ENCODE measurements at regions not wholly inside any gene's neighbourhood (a gene's known extent, or its start where the extent isn't known, plus 50 kb on each side); places are given as distances from the start of the nearest gene placed in this dataset.

- H3K9me3 ChIP-seq (ENCODE audit: control insufficient read depth, low read length), result no peaks in the 10 kb centered on the region
- no peak overlapping the region for H3K4ac ChIP-seq (ENCODE audit: low read depth in 1 of 2, low read length in 2 of 2)
- no peak overlapping the region for H2BK15ac ChIP-seq (ENCODE audit: low read depth, poor library complexity, severe bottlenecking)
- H3K4me2 ChIP-seq (ENCODE audit: low read length, poor library complexity, severe bottlenecking), result no peak overlapping the region
- H3K27ac ChIP-seq (ENCODE audit: low read length, poor library complexity, severe bottlenecking), result no peak overlapping the region
- H3K79me1 ChIP-seq (replicated peaks; ENCODE audit: low read length, poor library complexity, severe bottlenecking), result no peaks in the 10 kb centered on the region
- no peak overlapping the region for H3K23ac ChIP-seq (ENCODE audit: low read length in 2 of 2)
- H3K4me3 ChIP-seq (ENCODE audit: insufficient read depth in 1 of 2, low read depth in 1 of 2, low read length in 2 of 2), result no peak overlapping the region
- DNase-seq, result no peak
- no peaks in the 10 kb centered on the region for H3K36me3 ChIP-seq (ENCODE audit: control insufficient read depth in 1 of 2, insufficient read depth in 2 of 2, low read depth in 1 of 2, low read length in 2 of 2)
- no peak overlapping the region for H2BK5ac ChIP-seq (ENCODE audit: low read depth, low read length, poor library complexity, severe bottlenecking)
- H2BK120ac ChIP-seq (ENCODE audit: low read depth, low read length), result no peak overlapping the region
- no peak overlapping the region for H3K18ac ChIP-seq (ENCODE audit: low read depth in 1 of 2, low read length in 2 of 2)
- no peak overlapping the region for H4K91ac ChIP-seq (ENCODE audit: low read length)
- H4K8ac ChIP-seq (ENCODE audit: low read length), result no peak overlapping the region
- no peak overlapping the region for H3K14ac ChIP-seq (ENCODE audit: low read length in 2 of 2)
- no peak overlapping the region for H2BK12ac ChIP-seq (ENCODE audit: low read length in 2 of 2)
- H2AFZ ChIP-seq (ENCODE audit: low read depth, low read length), result no peak overlapping the region
- no peak overlapping the region for H2AK5ac ChIP-seq (ENCODE audit: low read length, severe bottlenecking)
- 82% methylated on average over 1 of the region's 1 CpG for WGBS
- H3K27me3 ChIP-seq (ENCODE audit: control insufficient read depth in 1 of 2, insufficient read depth in 1 of 2, low read length in 2 of 2), result no peaks in the 10 kb centered on the region
- H3K4me1 ChIP-seq (ENCODE audit: control insufficient read depth, insufficient read depth, low read depth, low read length), result no peaks in the 10 kb centered on the region
- no peak overlapping the region for H3K9ac ChIP-seq (ENCODE audit: low read length)
Measured at GRCh38 chr5:21097661-21098060, 1109.7 kb upstream of the CDH18 start.

- Histone ChIP-seq H3K18ac (ENCODE audit: low read depth in 1 of 2, low read length in 2 of 2) (no peak overlapping the region), H2BK15ac (ENCODE audit: low read depth, poor library complexity, severe bottlenecking) (no peak overlapping the region), H3K79me1 (replicated peaks; ENCODE audit: low read length, poor library complexity, severe bottlenecking) (no peaks in the 10 kb centered on the region), H4K8ac (ENCODE audit: low read length) (no peak overlapping the region), H2AK5ac (ENCODE audit: low read length, severe bottlenecking) (no peak overlapping the region), H3K9ac (ENCODE audit: low read length) (no peak overlapping the region), H3K4me3 (ENCODE audit: insufficient read depth in 1 of 2, low read depth in 1 of 2, low read length in 2 of 2) (no peak overlapping the region), H2BK12ac (ENCODE audit: low read length in 2 of 2) (no peak overlapping the region), H3K14ac (ENCODE audit: low read length in 2 of 2) (no peak overlapping the region), H3K36me3 (ENCODE audit: control insufficient read depth in 1 of 2, insufficient read depth in 2 of 2, low read depth in 1 of 2, low read length in 2 of 2) (no peaks in the 10 kb centered on the region), H2AFZ (ENCODE audit: low read depth, low read length) (no peak overlapping the region), H3K27ac (ENCODE audit: low read length, poor library complexity, severe bottlenecking) (no peak overlapping the region), H3K4me2 (ENCODE audit: low read length, poor library complexity, severe bottlenecking) (no peak overlapping the region), H3K23ac (ENCODE audit: low read length in 2 of 2) (no peak overlapping the region), H3K4me1 (ENCODE audit: control insufficient read depth, insufficient read depth, low read depth, low read length) (no peaks in the 10 kb centered on the region), H3K27me3 (ENCODE audit: control insufficient read depth in 1 of 2, insufficient read depth in 1 of 2, low read length in 2 of 2) (no peaks in the 10 kb centered on the region), H3K4ac (ENCODE audit: low read depth in 1 of 2, low read length in 2 of 2) (no peak overlapping the region), H2BK120ac (ENCODE audit: low read depth, low read length) (no peak overlapping the region), H4K91ac (ENCODE audit: low read length) (no peak overlapping the region), H3K9me3 (ENCODE audit: control insufficient read depth, low read length) (no peaks in the 10 kb centered on the region), H2BK5ac (ENCODE audit: low read depth, low read length, poor library complexity, severe bottlenecking) (no peak overlapping the region)
- DNase-seq, result no peak
- WGBS, result no CpG with 5 or more reads among the region's 2 CpGs
Measured at GRCh38 chr5:21094619-21095018, 1106.6 kb upstream of the CDH18 start.

- H3K4ac ChIP-seq (ENCODE audit: low read depth in 1 of 2, low read length in 2 of 2), result no peak overlapping the region
- no CpG with 5 or more reads among the region's 1 CpG for WGBS
- no peak overlapping the region for H4K91ac ChIP-seq (ENCODE audit: low read length)
- H2BK15ac ChIP-seq (ENCODE audit: low read depth, poor library complexity, severe bottlenecking), result no peak overlapping the region
- no peak overlapping the region for H2BK120ac ChIP-seq (ENCODE audit: low read depth, low read length)
- no peaks in the 10 kb centered on the region for H3K4me1 ChIP-seq (ENCODE audit: control insufficient read depth, insufficient read depth, low read depth, low read length)
- H3K27me3 ChIP-seq (ENCODE audit: control insufficient read depth in 1 of 2, insufficient read depth in 1 of 2, low read length in 2 of 2), result no peaks in the 10 kb centered on the region
- H2BK12ac ChIP-seq (ENCODE audit: low read length in 2 of 2), result no peak overlapping the region
- H3K23ac ChIP-seq (ENCODE audit: low read length in 2 of 2), result no peak overlapping the region
- H3K4me2 ChIP-seq (ENCODE audit: low read length, poor library complexity, severe bottlenecking), result no peak overlapping the region
- no peak overlapping the region for H3K18ac ChIP-seq (ENCODE audit: low read depth in 1 of 2, low read length in 2 of 2)
- no peaks in the 10 kb centered on the region for H3K79me1 ChIP-seq (replicated peaks; ENCODE audit: low read length, poor library complexity, severe bottlenecking)
- no peaks in the 10 kb centered on the region for H3K36me3 ChIP-seq (ENCODE audit: control insufficient read depth in 1 of 2, insufficient read depth in 2 of 2, low read depth in 1 of 2, low read length in 2 of 2)
- no peak overlapping the region for H3K14ac ChIP-seq (ENCODE audit: low read length in 2 of 2)
- no peak overlapping the region for H4K8ac ChIP-seq (ENCODE audit: low read length)
- H3K4me3 ChIP-seq (ENCODE audit: insufficient read depth in 1 of 2, low read depth in 1 of 2, low read length in 2 of 2), result no peak overlapping the region
- H3K9ac ChIP-seq (ENCODE audit: low read length), result no peak overlapping the region
- H2AK5ac ChIP-seq (ENCODE audit: low read length, severe bottlenecking), result no peak overlapping the region
- H2BK5ac ChIP-seq (ENCODE audit: low read depth, low read length, poor library complexity, severe bottlenecking), result no peak overlapping the region
- DNase-seq, result no peak
- no peak overlapping the region for H3K27ac ChIP-seq (ENCODE audit: low read length, poor library complexity, severe bottlenecking)
- no peak overlapping the region for H2AFZ ChIP-seq (ENCODE audit: low read depth, low read length)
- H3K9me3 ChIP-seq (ENCODE audit: control insufficient read depth, low read length), result peaks cover 5% of the 10 kb centered on the region
Measured at GRCh38 chr5:21087766-21088165, 1099.8 kb upstream of the CDH18 start.

- no peak for DNase-seq
- H2AFZ ChIP-seq (ENCODE audit: low read depth, low read length), result no peak overlapping the region
- no peaks in the 10 kb centered on the region for H3K79me1 ChIP-seq (replicated peaks; ENCODE audit: low read length, poor library complexity, severe bottlenecking)
- no CpG with 5 or more reads among the region's 2 CpGs for WGBS
- no peak overlapping the region for H3K18ac ChIP-seq (ENCODE audit: low read depth in 1 of 2, low read length in 2 of 2)
- no peak overlapping the region for H4K91ac ChIP-seq (ENCODE audit: low read length)
- no peak overlapping the region for H2BK5ac ChIP-seq (ENCODE audit: low read depth, low read length, poor library complexity, severe bottlenecking)
- H3K4me1 ChIP-seq (ENCODE audit: control insufficient read depth, insufficient read depth, low read depth, low read length), result no peaks in the 10 kb centered on the region
- no peak overlapping the region for H3K9ac ChIP-seq (ENCODE audit: low read length)
- H2BK12ac ChIP-seq (ENCODE audit: low read length in 2 of 2), result no peak overlapping the region
- no peaks in the 10 kb centered on the region for H3K36me3 ChIP-seq (ENCODE audit: control insufficient read depth in 1 of 2, insufficient read depth in 2 of 2, low read depth in 1 of 2, low read length in 2 of 2)
- H4K8ac ChIP-seq (ENCODE audit: low read length), result no peak overlapping the region
- no peak overlapping the region for H2BK120ac ChIP-seq (ENCODE audit: low read depth, low read length)
- H3K4me2 ChIP-seq (ENCODE audit: low read length, poor library complexity, severe bottlenecking), result no peak overlapping the region
- no peak overlapping the region for H2BK15ac ChIP-seq (ENCODE audit: low read depth, poor library complexity, severe bottlenecking)
- H3K14ac ChIP-seq (ENCODE audit: low read length in 2 of 2), result no peak overlapping the region
- H2AK5ac ChIP-seq (ENCODE audit: low read length, severe bottlenecking), result no peak overlapping the region
- H3K27me3 ChIP-seq (ENCODE audit: control insufficient read depth in 1 of 2, insufficient read depth in 1 of 2, low read length in 2 of 2), result no peaks in the 10 kb centered on the region
- H3K27ac ChIP-seq (ENCODE audit: low read length, poor library complexity, severe bottlenecking), result no peak overlapping the region
- no peak overlapping the region for H3K4ac ChIP-seq (ENCODE audit: low read depth in 1 of 2, low read length in 2 of 2)
- no peak overlapping the region for H3K23ac ChIP-seq (ENCODE audit: low read length in 2 of 2)
- H3K9me3 ChIP-seq (ENCODE audit: control insufficient read depth, low read length), result peaks cover 5% of the 10 kb centered on the region
- H3K4me3 ChIP-seq (ENCODE audit: insufficient read depth in 1 of 2, low read depth in 1 of 2, low read length in 2 of 2), result no peak overlapping the region
Measured at GRCh38 chr5:21085791-21086190, 1097.8 kb upstream of the CDH18 start.
